ENCODE measurements at regions not wholly inside any gene's neighbourhood (a gene's known extent, or its start where the extent isn't known, plus 50 kb on each side); places are given as distances from the start of the nearest gene placed in this dataset.

DNA sequence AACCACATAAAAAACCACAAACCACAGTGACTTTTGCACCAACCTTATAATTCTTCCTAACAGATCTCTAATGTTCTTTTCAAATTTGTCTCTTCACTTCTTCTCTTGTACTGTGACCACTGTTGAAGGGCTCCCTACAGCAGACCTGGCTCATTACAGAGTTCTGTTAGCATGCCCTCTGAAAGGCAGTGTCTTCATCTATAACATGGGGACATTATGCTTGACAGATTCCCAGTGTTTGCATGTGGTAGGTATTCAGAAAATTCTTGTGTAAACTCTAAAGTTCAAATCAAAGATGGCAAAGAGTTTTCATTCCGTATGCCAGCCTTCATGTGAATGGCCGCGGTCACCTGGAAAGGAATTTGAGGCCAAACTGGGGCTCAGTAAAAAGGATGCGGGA is 182.6 kb downstream of the DHX35 start:
- DNase-seq (ENCODE audit: low read depth in 3 of 3, low spot score in 1 of 3), result no peak

DNA sequence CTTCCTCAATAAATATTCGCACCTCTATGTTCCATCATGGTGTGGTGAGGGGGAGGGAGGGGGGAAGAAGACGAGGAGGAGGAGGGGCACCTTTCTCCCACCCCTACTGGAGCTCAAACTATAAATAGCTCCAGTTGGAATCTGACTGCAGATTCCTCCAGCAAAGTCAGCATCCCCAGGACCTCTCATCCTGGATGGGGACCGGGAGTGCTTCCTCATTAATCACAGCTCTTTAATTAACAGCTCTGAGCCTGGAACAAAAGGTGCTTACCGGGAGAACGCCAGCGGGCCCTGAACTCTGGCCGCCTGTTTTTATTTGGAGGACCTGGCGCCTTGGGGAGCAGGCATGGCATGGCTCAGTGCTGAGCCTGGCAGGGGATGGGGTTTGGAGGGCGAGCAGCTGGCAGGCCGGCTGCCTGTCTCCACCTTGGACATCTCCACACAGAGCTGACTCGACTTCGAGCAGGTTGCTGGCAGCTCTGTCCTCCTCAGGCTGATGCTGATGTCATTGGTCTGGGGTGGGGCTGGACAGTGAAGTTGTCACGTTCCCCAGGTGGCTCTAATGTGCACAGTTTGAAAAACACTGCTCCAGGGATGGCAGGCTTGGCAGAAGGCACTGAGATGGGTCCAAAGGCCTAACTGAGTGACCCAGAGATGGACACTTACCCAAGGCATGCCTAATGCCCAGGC is 180.4 kb downstream of the DHX35 start:
- no peak for DNase-seq (ENCODE audit: low read depth in 3 of 3, low spot score in 1 of 3)

- DNase-seq (ENCODE audit: low read depth in 3 of 3, low spot score in 1 of 3), result no peak
Measured at GRCh38 chr20:39137299-39137698, 175.2 kb downstream of the DHX35 start.

- DNase-seq (ENCODE audit: low read depth in 3 of 3, low spot score in 1 of 3), result no peak
Measured at GRCh38 chr20:39136798-39137197, 174.7 kb downstream of the DHX35 start.

GRCh38 chr20:39135885-39136544 is 173.9 kb downstream of the DHX35 start:
- DNase-seq (ENCODE audit: low read depth in 3 of 3, low spot score in 1 of 3), result no peak

DNA sequence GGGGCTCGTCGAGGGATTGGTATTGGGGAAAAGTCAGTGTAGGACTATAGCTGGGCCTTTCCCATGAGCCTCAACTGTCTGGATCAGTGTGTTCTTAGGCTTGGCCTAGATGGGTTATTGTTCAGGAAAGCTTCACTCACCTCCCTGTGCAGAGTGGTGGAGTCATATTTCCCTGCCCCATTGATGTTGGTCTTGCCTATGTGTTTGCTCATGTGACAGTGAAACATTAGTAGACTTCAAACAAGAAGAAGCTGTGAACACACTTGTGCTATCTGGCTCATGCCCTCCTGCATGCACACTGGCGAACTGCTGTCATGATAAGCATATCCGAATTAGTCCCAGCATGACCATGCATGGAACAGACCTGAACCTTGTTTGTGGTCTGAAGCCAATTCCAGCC is 171.1 kb downstream of the DHX35 start:
- DNase-seq (ENCODE audit: low read depth in 3 of 3, low spot score in 1 of 3), result no peak

DNA sequence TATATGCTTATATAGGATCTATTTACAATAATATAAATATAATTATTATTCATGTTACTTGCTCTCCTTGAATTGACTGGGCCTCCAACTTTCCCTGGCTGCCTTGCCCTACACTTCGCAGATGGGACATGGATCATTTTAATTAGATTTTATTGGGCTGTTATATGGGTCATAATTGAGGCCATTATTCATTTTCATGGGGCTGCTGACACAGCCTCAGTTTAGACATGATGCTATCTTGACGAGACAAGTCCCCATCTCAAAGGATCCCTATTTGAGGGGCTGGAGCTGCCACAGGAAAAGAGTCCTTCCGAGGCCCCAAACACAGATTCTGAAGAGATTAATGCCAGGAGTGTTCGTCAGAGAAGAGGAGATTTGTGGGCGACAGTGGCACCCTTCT is 170.4 kb downstream of the DHX35 start:
- no peak for DNase-seq (ENCODE audit: low read depth in 3 of 3, low spot score in 1 of 3)

- DNase-seq (ENCODE audit: low read depth in 3 of 3, low spot score in 1 of 3), result no peak
Measured at GRCh38 chr20:39132093-39132492, 169.9 kb downstream of the DHX35 start.

GRCh38 chr20:39130627-39131026 is 168.5 kb downstream of the DHX35 start:
- no peak for DNase-seq (ENCODE audit: low read depth in 3 of 3, low spot score in 1 of 3)

DNA sequence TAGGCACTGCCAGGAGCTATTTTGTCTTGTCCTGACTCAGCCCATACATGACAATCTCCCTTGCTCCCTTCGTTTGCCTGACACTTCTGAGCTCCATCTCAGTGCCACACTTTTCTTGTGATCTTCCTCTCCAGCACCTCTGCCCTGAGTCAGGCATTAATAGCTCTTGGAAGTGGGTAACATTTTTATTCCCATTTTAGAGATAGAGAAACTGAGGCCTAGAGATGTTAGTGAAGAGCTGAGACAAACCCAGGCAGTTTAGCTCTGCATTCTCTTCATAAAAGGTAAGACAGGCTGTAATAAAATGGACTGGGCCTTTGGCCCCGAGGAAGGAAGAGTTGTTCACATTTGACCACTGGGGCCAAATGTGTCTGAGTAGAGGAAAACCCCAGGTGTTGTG is 167.4 kb downstream of the DHX35 start:
- no peak for DNase-seq (ENCODE audit: low read depth in 3 of 3, low spot score in 1 of 3)

- DNase-seq (ENCODE audit: low read depth in 3 of 3, low spot score in 1 of 3), result no peak
Measured at GRCh38 chr20:39124064-39124463, 161.9 kb downstream of the DHX35 start.

- DNase-seq (ENCODE audit: low read depth in 3 of 3, low spot score in 1 of 3), result no peak
Measured at GRCh38 chr20:39123185-39123557, 161.0 kb downstream of the DHX35 start.

DNA sequence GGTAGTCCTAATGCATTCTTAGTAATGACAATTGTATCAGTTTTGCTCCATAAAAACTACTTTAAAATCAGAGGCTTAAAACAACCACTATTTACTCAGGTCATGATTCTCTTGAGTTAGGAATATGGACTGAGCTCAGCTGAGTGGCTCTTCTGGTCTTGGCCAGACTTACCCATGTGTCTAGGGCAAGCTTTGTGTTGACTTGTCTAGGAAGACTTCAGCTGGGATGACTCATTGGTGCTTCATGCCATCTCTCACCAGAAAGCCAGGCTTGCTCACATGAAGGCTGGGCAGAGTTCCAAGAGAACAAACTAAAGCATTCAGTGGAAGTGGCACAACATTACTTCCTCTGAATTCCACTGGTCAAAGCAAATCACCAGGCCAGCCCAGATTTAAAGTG is 155.3 kb downstream of the DHX35 start:
- no peak for DNase-seq (ENCODE audit: low read depth in 3 of 3, low spot score in 1 of 3)

DNA sequence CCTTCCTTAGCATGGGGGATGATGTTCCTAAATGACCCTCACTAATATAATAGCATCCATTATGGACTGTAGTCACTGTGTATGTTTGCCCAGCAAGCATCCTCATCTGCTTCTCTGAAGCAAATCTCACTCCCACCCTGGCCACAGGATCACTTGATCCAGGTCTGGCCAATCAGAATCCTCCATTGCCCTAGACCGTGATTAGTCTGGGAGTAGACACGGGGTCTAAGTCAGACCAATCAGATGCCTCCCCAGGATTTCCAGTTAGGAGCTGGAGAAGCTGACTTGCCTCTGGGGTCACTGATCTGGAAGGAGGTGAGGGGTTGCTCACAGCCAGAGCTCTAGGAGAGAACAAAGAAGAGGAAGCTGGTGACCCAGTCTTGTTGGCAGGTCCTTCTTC is 153.9 kb downstream of the DHX35 start:
- DNase-seq (ENCODE audit: low read depth in 3 of 3, low spot score in 1 of 3), result no peak

GRCh38 chr20:39112178-39112743 is 150.1 kb downstream of the DHX35 start:
- DNase-seq (ENCODE audit: low read depth in 3 of 3, low spot score in 1 of 3), result no peak

DNA sequence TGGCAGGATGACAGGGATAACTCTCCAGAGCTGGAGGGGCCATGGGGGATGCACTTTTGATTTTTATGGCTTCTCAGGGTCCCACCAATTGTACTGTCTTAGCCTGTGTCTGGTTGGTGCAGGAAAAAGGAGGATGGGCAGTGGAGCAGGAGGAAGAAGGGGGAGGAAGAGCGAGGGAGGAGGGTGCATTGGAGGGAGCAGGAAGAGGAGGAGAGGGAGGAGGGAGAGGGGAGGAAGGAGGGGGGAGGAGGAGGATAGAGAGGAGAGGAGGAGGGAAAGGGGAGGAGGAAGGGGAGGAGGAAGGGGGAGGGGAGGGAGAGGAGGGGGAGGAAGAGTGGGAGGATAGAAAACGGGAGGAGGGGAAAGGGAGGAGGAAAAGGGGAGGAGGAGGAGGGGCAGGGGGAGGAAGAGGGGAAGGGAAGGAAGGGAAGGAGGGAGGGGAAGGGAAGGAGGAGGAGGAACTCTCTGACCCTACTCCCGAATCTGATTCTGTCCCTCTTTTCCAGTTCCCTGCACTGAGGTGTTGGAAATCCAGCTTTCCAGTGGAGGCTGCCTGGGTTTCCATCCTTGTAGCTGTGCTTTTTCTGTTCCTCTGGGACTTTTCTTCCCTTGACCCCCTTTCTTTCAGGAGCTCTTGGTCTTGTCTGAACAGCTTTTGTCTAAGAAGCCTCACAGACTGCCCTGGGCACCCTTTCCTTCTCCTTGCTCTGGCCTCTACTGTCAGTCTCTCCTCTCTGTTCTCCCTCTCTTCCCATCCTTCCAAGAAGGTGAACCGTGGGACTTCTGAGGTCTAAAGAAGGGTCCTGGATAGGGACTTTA is 149.4 kb downstream of the DHX35 start:
- DNase-seq (ENCODE audit: low read depth in 3 of 3, low spot score in 1 of 3), result no peak

DNA sequence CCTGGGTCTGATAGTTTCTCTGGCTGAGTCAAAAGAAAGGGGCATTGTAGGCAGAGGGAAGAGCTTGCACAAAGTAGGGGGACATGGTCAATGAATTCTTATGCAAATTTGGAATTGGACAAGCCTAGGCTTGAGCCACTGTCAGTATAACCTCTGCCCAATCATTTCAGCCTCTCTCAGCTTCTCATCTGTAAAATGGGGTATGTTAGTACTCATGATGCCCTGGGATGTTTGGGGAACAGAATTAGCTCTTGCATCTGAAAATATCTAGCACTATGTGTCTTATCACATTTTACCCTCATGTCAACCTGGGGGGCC is 148.6 kb downstream of the DHX35 start:
- DNase-seq (ENCODE audit: low read depth in 3 of 3, low spot score in 1 of 3), result no peak

GRCh38 chr20:39109933-39110818 is 148.0 kb downstream of the DHX35 start:
- DNase-seq (ENCODE audit: low read depth in 3 of 3, low spot score in 1 of 3), result no peak

- DNase-seq (ENCODE audit: low read depth in 3 of 3, low spot score in 1 of 3), result no peak
Measured at GRCh38 chr20:39108746-39109145, 146.6 kb downstream of the DHX35 start.

DNA sequence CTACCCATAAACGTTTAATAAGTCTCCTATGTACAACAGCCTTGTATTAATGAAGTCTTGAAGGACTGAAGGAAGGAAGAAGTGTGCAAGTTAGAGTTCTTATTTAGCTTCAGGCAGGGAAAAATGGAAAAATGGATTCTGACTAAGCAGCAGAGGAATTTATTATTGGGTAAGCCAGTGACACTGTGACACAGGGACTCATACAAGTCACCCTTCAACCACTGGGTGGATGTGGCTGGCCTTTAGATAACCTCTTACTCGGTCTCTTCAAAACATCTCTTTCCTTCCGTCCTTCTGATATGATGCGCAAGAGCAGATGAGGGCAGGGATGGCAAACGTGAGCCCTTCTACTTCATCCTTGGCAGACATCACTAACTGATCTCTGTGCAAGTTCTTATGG is 145.6 kb downstream of the DHX35 start:
- no peak for DNase-seq (ENCODE audit: low read depth in 3 of 3, low spot score in 1 of 3)

GRCh38 chr20:39106791-39107190 is 144.6 kb downstream of the DHX35 start:
- DNase-seq (ENCODE audit: low read depth in 3 of 3, low spot score in 1 of 3), result no peak
